SK-N-SH treated with all-trans-retinoic acid at 6 μM for 48 hours (cell line): ENCODE measurements at regions not wholly inside any gene's neighbourhood (a gene's known extent, or its start where the extent isn't known, plus 50 kb on each side); places are given as distances from the start of the nearest gene placed in this dataset.
A peak's percentile ranks its signal among the peaks of the same experiment; 100 is the strongest.

Experiments used
- ATAC-seq: fragments of 200-7000 bp; cut with Tn5 transposase; 3 replicates; pipeline ENCODE4 v1.9.1; 2020; ENCODE audit warnings: mild to moderate bottlenecking, moderate library complexity
- ARNTL ChIP-seq: fragments of 450-650 bp; formaldehyde crosslinking; IDR thresholded peaks from 2 replicates; pipeline ENCODE4 v1.5.0; 2020; ENCODE audit warnings: low read depth, mild to moderate bottlenecking, moderate library complexity, borderline replicate concordance
- CREB5 ChIP-seq: fragments of 250-450 bp; sonication (Bioruptor Pico); IDR thresholded peaks from 2 replicates; pipeline ENCODE4 v1.5.1; 2020; ENCODE audit warnings: low read depth, mild to moderate bottlenecking, moderate library complexity
- CSDC2 ChIP-seq: fragments of 250-450 bp; sonication (Bioruptor Pico); IDR thresholded peaks from 2 replicates; pipeline ENCODE4 v1.5.0; 2020; ENCODE audit warnings: mild to moderate bottlenecking, moderate library complexity
- ESRRG ChIP-seq: fragments of 250-450 bp; sonication (Bioruptor Pico); IDR thresholded peaks from 2 replicates; pipeline ENCODE4 v1.6.1; 2021; ENCODE audit warnings: mild to moderate bottlenecking
- GLIS3 ChIP-seq: fragments of 250-450 bp; sonication (Bioruptor Pico); IDR thresholded peaks from 2 replicates; pipeline ENCODE4 v1.5.0; 2020; ENCODE audit warnings: mild to moderate bottlenecking, moderate library complexity
- ISL1 ChIP-seq: fragments of 250-450 bp; sonication (Bioruptor Pico); IDR thresholded peaks from 2 replicates; pipeline ENCODE4 v2.1.2; 2022; ENCODE audit warnings: mild to moderate bottlenecking, moderate library complexity
- OSR1 ChIP-seq: fragments of 250-450 bp; sonication (Bioruptor Pico); IDR thresholded peaks from 2 replicates; pipeline ENCODE4 v1.8.0; 2022; ENCODE audit warnings: moderate library complexity, mild to moderate bottlenecking, inconsistent platforms
- PATZ1 ChIP-seq: fragments of 250-450 bp; sonication (Bioruptor Pico); IDR thresholded peaks from 2 replicates; pipeline ENCODE4 v1.8.0; 2020; ENCODE audit warnings: mild to moderate bottlenecking, moderate library complexity, borderline replicate concordance
- PPARA ChIP-seq: fragments of 250-450 bp; sonication (Bioruptor Pico); IDR thresholded peaks from 2 replicates; pipeline ENCODE4 v1.5.0; 2020; ENCODE audit warnings: mild to moderate bottlenecking, borderline replicate concordance
- SNAI2 ChIP-seq: fragments of 250-450 bp; sonication (Bioruptor Pico); IDR thresholded peaks from 2 replicates; pipeline ENCODE4 v1.5.0; 2020; ENCODE audit warnings: mild to moderate bottlenecking, moderate library complexity
- TCF4 ChIP-seq: fragments of 250-450 bp; sonication (Bioruptor Pico); IDR thresholded peaks from 2 replicates; pipeline ENCODE4 v1.8.0; 2021; ENCODE audit warnings: mild to moderate bottlenecking, moderate library complexity, borderline replicate concordance
- TOX ChIP-seq: fragments of 250-450 bp; sonication (Bioruptor Pico); IDR thresholded peaks from 2 replicates; pipeline ENCODE4 v1.8.0; 2021; ENCODE audit warnings: mild to moderate bottlenecking, moderate library complexity, borderline replicate concordance
- TSHZ2 ChIP-seq: fragments of 250-450 bp; sonication (Bioruptor Pico); IDR thresholded peaks from 2 replicates; pipeline ENCODE4 v1.5.0; 2020; ENCODE audit warnings: mild to moderate bottlenecking, moderate library complexity
- ZFP30 ChIP-seq: fragments of 450-650 bp; formaldehyde crosslinking; IDR thresholded peaks from 2 replicates; pipeline ENCODE4 v1.5.0; 2022; ENCODE audit warnings: mild to moderate bottlenecking, moderate library complexity
- ZNF8 ChIP-seq: fragments of 450-650 bp; formaldehyde crosslinking; IDR thresholded peaks from 2 replicates; pipeline ENCODE4 v1.5.0; 2020; ENCODE audit warnings: mild to moderate bottlenecking, moderate library complexity

GRCh38 chr5:125044491-125045282 lies 298.2 kb upstream of the ZNF608 start:
- peak; percentile 39; the same call in 2 of the 3 replicates for ATAC-seq
- TF ChIP-seq SNAI2 (0 out of 2 replicates have a peak, but pooled peaks have one; percentile 5), ZFP30 (CRISPR knock-in tag) (no peak), ESRRG (CRISPR knock-in tag) (no peak)

- TF ChIP-seq OSR1 (no peak), TOX (CRISPR knock-in tag) (no peak), GLIS3 (no peak), CSDC2 (no peak), ARNTL (CRISPR knock-in tag) (no peak), SNAI2 (no peak), CREB5 (CRISPR knock-in tag) (no peak), TCF4 (CRISPR knock-in tag) (no peak), ZFP30 (CRISPR knock-in tag) (no peak), ZNF8 (CRISPR knock-in tag) (no peak), ISL1 (no peak), TSHZ2 (CRISPR knock-in tag) (no peak)
- no peak for ATAC-seq
Measured at GRCh38 chr5:125045646-125046045, 299.2 kb upstream of the ZNF608 start.

GRCh38 chr5:125046838-125047237 lies 300.4 kb upstream of the ZNF608 start:
- no peak for TF ChIP-seq SNAI2
- TF ChIP-seq TSHZ2 (CRISPR knock-in tag) = no peak
- no peak for TF ChIP-seq PATZ1 (CRISPR knock-in tag)
- no peak for TF ChIP-seq ARNTL (CRISPR knock-in tag)
- TF ChIP-seq TOX (CRISPR knock-in tag) = no peak
- TF ChIP-seq ESRRG (CRISPR knock-in tag) = no peak
- no peak for TF ChIP-seq TCF4 (CRISPR knock-in tag)
- TF ChIP-seq PPARA = no peak
- TF ChIP-seq, all 23 proteins: peak for 0
- no peak for ATAC-seq

- ATAC-seq = no peak
- no peak for TF ChIP-seq TCF4 (CRISPR knock-in tag)
- 0 out of 2 replicates have a peak, but pooled peaks have one; percentile 11 for TF ChIP-seq TOX (CRISPR knock-in tag)
Measured at GRCh38 chr5:125047871-125048270, 301.4 kb upstream of the ZNF608 start.
